Common myeloid progenitor, CD34-positive (primary cell): ENCODE measurements at regions not wholly inside any gene's neighbourhood (a gene's known extent, or its start where the extent isn't known, plus 50 kb on each side); places are given as distances from the start of the nearest gene placed in this dataset.

ENCODE experiments used
- CTCF ChIA-PET: fragments of 350-600 bp; sonication (Branson Sonifier 250); formaldehyde crosslinking; loops from one replicate; lab custom pipeline; 2021; ENCODE audit warnings: antibody characterized with exemption; lab: Charles Lee
- POLR2A ChIA-PET: fragments of 350-600 bp; sonication (Branson Sonifier 250); formaldehyde crosslinking; loops from one replicate; lab custom pipeline; 2021; ENCODE audit warnings: antibody characterized with exemption; lab: Charles Lee
- DNase-seq, 3 donors: peaks; one replicate each; pipeline versions ENCODE4 v3.0.0 to v3.0.0-alpha.2; 2013
- H3K27ac ChIP-seq, 2 experiments: 1 replicate in 1 of 2; 2 replicates in 1 of 2; pipeline ENCODE4 v1.7.0; 2013; ENCODE audit warnings: inconsistent platforms in 2 of 2, low read length in 2 of 2, mild to moderate bottlenecking in 2 of 2, low read depth in 1 of 2, moderate library complexity in 1 of 2; ENCODE audit not compliant: severe bottlenecking in 2 of 2, insufficient read depth in 1 of 2, poor library complexity in 1 of 2
- H3K27me3 ChIP-seq, 5 experiments: replicated peaks in 2 of 5; 1 replicate in 3 of 5; 2 replicates in 2 of 5; pipeline versions ENCODE4 v1.6.1 to v1.7.0; 2013; ENCODE audit warnings: low read length in 4 of 5, mild to moderate bottlenecking in 2 of 5, moderate library complexity in 2 of 5, inconsistent platforms in 1 of 5; ENCODE audit not compliant: insufficient read depth in 5 of 5, control insufficient read depth in 4 of 5
- H3K36me3 ChIP-seq, 4 experiments: 1 replicate in 2 of 4; 2 replicates in 2 of 4; pipeline versions ENCODE4 v1.6.1 to v1.7.0; 2013; ENCODE audit warnings: low read length in 3 of 4, control low read depth in 1 of 4, mild to moderate bottlenecking in 1 of 4; ENCODE audit not compliant: control insufficient read depth in 4 of 4, insufficient read depth in 4 of 4
- H3K4me1 ChIP-seq, 4 experiments: 1 replicate in 3 of 4; 2 replicates in 1 of 4; pipeline versions ENCODE4 v1.6.1 to v1.7.1; 2013; ENCODE audit warnings: low read length in 3 of 4, mild to moderate bottlenecking in 3 of 4, control low read depth in 1 of 4, inconsistent platforms in 1 of 4, moderate library complexity in 1 of 4; ENCODE audit not compliant: control insufficient read depth in 4 of 4, insufficient read depth in 4 of 4; ENCODE audit errors: control extremely low read depth in 1 of 4
- H3K4me3 ChIP-seq, 7 experiments: 1 replicate in 4 of 7; 2 replicates in 3 of 7; pipeline versions ENCODE4 v1.5.1 to v1.7.0; 2013; ENCODE audit warnings: mild to moderate bottlenecking in 7 of 7, low read length in 6 of 7, moderate library complexity in 6 of 7, inconsistent platforms in 2 of 7, low read depth in 2 of 7, control low read depth in 1 of 7; ENCODE audit not compliant: insufficient read depth in 4 of 7, control insufficient read depth in 1 of 7; ENCODE audit errors: extremely low read depth in 1 of 7
- H3K9me3 ChIP-seq, 5 experiments: 1 replicate in 4 of 5; 2 replicates in 1 of 5; pipeline versions ENCODE4 v1.6.1 to v1.7.1; 2013; ENCODE audit warnings: low read length in 4 of 5, mild to moderate bottlenecking in 2 of 5, inconsistent platforms in 1 of 5, low read depth in 1 of 5, moderate library complexity in 1 of 5; ENCODE audit not compliant: control insufficient read depth in 4 of 5, insufficient read depth in 2 of 5; ENCODE audit errors: control extremely low read depth in 1 of 5
- WGBS: methylation state at CpG from one replicate; pipeline ENCODE4 v1.1.5; 2013; ENCODE audit not compliant: insufficient coverage; 5-methylcytosine and 5-hydroxymethylcytosine counted together

- H3K4me3 ChIP-seq: no peak overlapping the region
- POLR2A ChIA-PET: no interaction called here
- WGBS: 100% methylated on average over 6 of the region's 8 CpGs
These were observed 84.8 kb upstream of the PAQR3 start for GRCh38 chr4:79023799-79024770.

GRCh38 chr4:79022529-79022928 lies 83.3 kb upstream of the PAQR3 start:
- Histone ChIP-seq H3K4me3 (no peak overlapping the region), H3K4me1 (no peaks in the 10 kb centered on the region), H3K27ac (no peak overlapping the region), H3K27me3 (no peaks in the 10 kb centered on the region), H3K36me3 (no peaks in the 10 kb centered on the region), H3K9me3 (peaks cover 0 to 2% (median 0%) of the 10 kb centered on the region in 5 experiments)
- ChIA-PET CTCF (no interaction called here), POLR2A (no interaction called here)
- DNase-seq: no peak
- WGBS: 96% methylated on average over 8 of the region's 9 CpGs

More at GRCh38 chr4:79023799-79024770, 84.8 kb upstream of the PAQR3 start:
- Histone ChIP-seq H3K27me3 (no peaks in the 10 kb centered on the region), H3K4me1 (no peaks in the 10 kb centered on the region), H3K9me3 (peaks cover 0 to 2% (median 0%) of the 10 kb centered on the region in 5 experiments), H3K36me3 (no peaks in the 10 kb centered on the region), H3K27ac (no peak overlapping the region)
- DNase-seq: no peak
- CTCF ChIA-PET: no interaction called here

- WGBS: no CpG with 5 or more reads among the region's 1 CpG
- Histone ChIP-seq H3K4me3 (no peak overlapping the region), H3K9me3 (peaks cover 0 to 2% (median 0%) of the 10 kb centered on the region in 5 experiments), H3K36me3 (no peaks in the 10 kb centered on the region), H3K4me1 (peaks cover 0 to 7% (median 2%) of the 10 kb centered on the region in 4 experiments), H3K27ac (no peak overlapping the region), H3K27me3 (no peaks in the 10 kb centered on the region)
- ChIA-PET POLR2A (no interaction called here), CTCF (no interaction called here)
- no peak for DNase-seq
These were observed 78.2 kb upstream of the PAQR3 start for GRCh38 chr4:79017481-79017880.

GRCh38 chr4:79016878-79017277 lies 77.6 kb upstream of the PAQR3 start:
- Histone ChIP-seq H3K9me3 (no peaks in the 10 kb centered on the region), H3K27me3 (no peaks in the 10 kb centered on the region), H3K4me3 (no peak overlapping the region), H3K4me1 (peaks cover 0 to 7% (median 2%) of the 10 kb centered on the region in 4 experiments), H3K36me3 (no peaks in the 10 kb centered on the region), H3K27ac (no peak overlapping the region)
- CTCF ChIA-PET: no interaction called here
- DNase-seq: no peak
- WGBS: 97% methylated on average over 3 of the region's 3 CpGs
- POLR2A ChIA-PET: no interaction called here

- WGBS: 100% methylated on average over 2 of the region's 2 CpGs
- Histone ChIP-seq H3K4me1 (peaks cover 0 to 7% (median 2%) of the 10 kb centered on the region in 4 experiments), H3K9me3 (no peaks in the 10 kb centered on the region), H3K36me3 (no peaks in the 10 kb centered on the region), H3K27me3 (no peaks in the 10 kb centered on the region), H3K27ac (no peak overlapping the region), H3K4me3 (no peak overlapping the region)
- DNase-seq: no peak
- ChIA-PET CTCF (no interaction called here), POLR2A (no interaction called here)
These were observed 76.2 kb upstream of the PAQR3 start for GRCh38 chr4:79015411-79015810.

- WGBS: no CpG with 5 or more reads among the region's 3 CpGs
- Histone ChIP-seq H3K4me1 (peaks cover 0 to 7% (median 2%) of the 10 kb centered on the region in 4 experiments), H3K9me3 (no peaks in the 10 kb centered on the region), H3K27me3 (no peaks in the 10 kb centered on the region), H3K27ac (no peak overlapping the region), H3K4me3 (no peak overlapping the region), H3K36me3 (no peaks in the 10 kb centered on the region)
- POLR2A ChIA-PET: no interaction called here
- CTCF ChIA-PET: no interaction called here
- no peak for DNase-seq
These were observed 75.0 kb upstream of the PAQR3 start for GRCh38 chr4:79014230-79014629.

GRCh38 chr4:79013756-79014155 lies 74.5 kb upstream of the PAQR3 start:
- peak in 2 of 3 donors; percentile 50 to 67 for DNase-seq
- Histone ChIP-seq H3K9me3 (no peaks in the 10 kb centered on the region), H3K27ac (no peak overlapping the region), H3K4me1 (peaks cover 0 to 7% (median 2%) of the 10 kb centered on the region in 4 experiments), H3K36me3 (no peaks in the 10 kb centered on the region), H3K4me3 (no peak overlapping the region), H3K27me3 (no peaks in the 10 kb centered on the region)
- ChIA-PET CTCF (no interaction called here), POLR2A (no interaction called here)
- WGBS: no CpG with 5 or more reads among the region's 3 CpGs
